OCI-LY3 (cell line): ENCODE measurements at regions not wholly inside any gene's neighbourhood (a gene's known extent, or its start where the extent isn't known, plus 50 kb on each side); places are given as distances from the start of the nearest gene placed in this dataset.

Source experiments
- CTCF ChIP-seq: fragments of 200-600, 300-600 bp; sonication (generic); IDR thresholded peaks from 2 replicates; pipeline ENCODE4 v1.5.1; 2014; ENCODE audit warnings: antibody characterized with exemption, low read length, low read depth
- EZH2phosphoT487 ChIP-seq: fragments of 200-600 bp; shearing (Covaris generic); IDR thresholded peaks from 2 replicates; pipeline ENCODE4 v1.6.1; 2018; ENCODE audit warnings: antibody characterized with exemption, mixed run types, low read depth

DNA sequence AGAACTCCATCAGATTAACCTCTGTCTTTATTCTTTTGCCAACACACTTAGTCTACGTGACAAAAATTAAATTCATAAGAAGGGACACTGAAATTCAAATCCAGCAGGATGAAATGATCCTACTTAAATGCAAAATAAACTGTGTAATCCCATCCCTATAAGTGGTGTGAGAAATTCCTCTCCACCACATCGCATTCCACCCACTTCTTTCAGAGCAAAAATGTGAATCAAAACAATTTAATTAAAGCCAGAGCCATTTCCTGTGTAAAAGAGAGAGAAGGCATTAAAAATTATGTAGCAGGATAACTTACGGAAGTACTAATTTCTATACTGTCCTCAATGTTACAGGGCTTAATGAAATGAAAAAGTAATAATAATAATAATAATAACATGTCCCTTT lies 844.3 kb downstream of the GALC start:
- no peak for TF ChIP-seq CTCF
- no peak for TF ChIP-seq EZH2phosphoT487
